ENCODE measurements at regions not wholly inside any gene's neighbourhood (a gene's known extent, or its start where the extent isn't known, plus 50 kb on each side); places are given as distances from the start of the nearest gene placed in this dataset.
"Not testable (repeated sequence)": the region's sequence is repeated elsewhere in the genome, so short reads cannot be mapped to it uniquely, and the experiment has no call there.

GRCh38 chr14:59133709-59134108, 54.8 kb upstream of the DAAM1 start:
- H3K9ac ChIP-seq (ENCODE audit: low read length) = no peak overlapping the region
- H4K20me1 ChIP-seq (ENCODE audit: insufficient read depth, low read length) = no peaks in the 10 kb centered on the region
- no peak overlapping the region for H3K4me2 ChIP-seq (ENCODE audit: low read length)
- no peaks in the 10 kb centered on the region for H3K79me2 ChIP-seq (ENCODE audit: insufficient read depth, low read length)
- peaks cover 17% of the 10 kb centered on the region for H3K4me1 ChIP-seq (ENCODE audit: insufficient read depth, low read length, severe bottlenecking)
- no peaks in the 10 kb centered on the region for H3F3A ChIP-seq (ENCODE audit: insufficient read depth, low read length)
- H3K9me2 ChIP-seq (ENCODE audit: low read depth, low read length) = no peaks in the 10 kb centered on the region
- H3K27me3 ChIP-seq (ENCODE audit: insufficient read depth, low read length) = no peaks in the 10 kb centered on the region
- no peaks in the 10 kb centered on the region for H3K36me3 ChIP-seq (ENCODE audit: insufficient read depth, low read length)
- H2AFZ ChIP-seq (ENCODE audit: low read length) = no peak overlapping the region
- TF ChIP-seq EZH2 (IDR thresholded peaks at IDR 0.05; ENCODE audit: borderline replicate concordance, low read length) (no peak), CTCF (IDR thresholded peaks at IDR 0.05; ENCODE audit: low read length) (no peak)
- no peaks in the 10 kb centered on the region for H3K9me3 ChIP-seq (ENCODE audit: low read length)
- H3K27ac ChIP-seq (ENCODE audit: low read depth, low read length, poor library complexity, severe bottlenecking) = no peak overlapping the region
- no peak overlapping the region for H3K4me3 ChIP-seq (ENCODE audit: low read depth, low read length, poor library complexity, severe bottlenecking)

- Histone ChIP-seq H4K20me1 (ENCODE audit: insufficient read depth, low read length) (no peaks in the 10 kb centered on the region), H3K27ac (ENCODE audit: low read depth, low read length, poor library complexity, severe bottlenecking) (no peak overlapping the region), H3K4me3 (ENCODE audit: low read depth, low read length, poor library complexity, severe bottlenecking) (no peak overlapping the region)
Measured at GRCh38 chr14:59134307-59134706, 54.2 kb upstream of the DAAM1 start.

GRCh38 chr14:59137256-59137655, 51.2 kb upstream of the DAAM1 start:
- no peak overlapping the region for H3K9ac ChIP-seq (ENCODE audit: low read length)

More at GRCh38 chr14:59134307-59134706, 54.2 kb upstream of the DAAM1 start:
- no peaks in the 10 kb centered on the region for H3K9me3 ChIP-seq (ENCODE audit: low read length)
- H3F3A ChIP-seq (ENCODE audit: insufficient read depth, low read length) = no peaks in the 10 kb centered on the region
- TF ChIP-seq EZH2 (IDR thresholded peaks at IDR 0.05; ENCODE audit: borderline replicate concordance, low read length) = no peak
- no peak for TF ChIP-seq CTCF (IDR thresholded peaks at IDR 0.05; ENCODE audit: low read length)
- H3K27me3 ChIP-seq (ENCODE audit: insufficient read depth, low read length) = no peaks in the 10 kb centered on the region
- H2AFZ ChIP-seq (ENCODE audit: low read length) = no peak overlapping the region
- no peak overlapping the region for H3K4me2 ChIP-seq (ENCODE audit: low read length)
- H3K9me2 ChIP-seq (ENCODE audit: low read depth, low read length) = no peaks in the 10 kb centered on the region
- no peaks in the 10 kb centered on the region for H3K36me3 ChIP-seq (ENCODE audit: insufficient read depth, low read length)
- peaks cover 15% of the 10 kb centered on the region for H3K4me1 ChIP-seq (ENCODE audit: insufficient read depth, low read length, severe bottlenecking)
- no peak overlapping the region for H3K9ac ChIP-seq (ENCODE audit: low read length)
- no peaks in the 10 kb centered on the region for H3K79me2 ChIP-seq (ENCODE audit: insufficient read depth, low read length)

GRCh38 chr14:59138576-59138975, 49.9 kb upstream of the DAAM1 start:
- not testable (repeated sequence) for H2AFZ ChIP-seq (ENCODE audit: low read length); H3F3A ChIP-seq (ENCODE audit: insufficient read depth, low read length); H3K79me2 ChIP-seq (ENCODE audit: insufficient read depth, low read length); H3K9me2 ChIP-seq (ENCODE audit: low read depth, low read length); H3K4me2 ChIP-seq (ENCODE audit: low read length); H3K4me1 ChIP-seq (ENCODE audit: insufficient read depth, low read length, severe bottlenecking); H3K36me3 ChIP-seq (ENCODE audit: insufficient read depth, low read length); H3K27ac ChIP-seq (ENCODE audit: low read depth, low read length, poor library complexity, severe bottlenecking); H3K27me3 ChIP-seq (ENCODE audit: insufficient read depth, low read length); H3K4me3 ChIP-seq (ENCODE audit: low read depth, low read length, poor library complexity, severe bottlenecking); H4K20me1 ChIP-seq (ENCODE audit: insufficient read depth, low read length); H3K9me3 ChIP-seq (ENCODE audit: low read length); H3K9ac ChIP-seq (ENCODE audit: low read length)

More at GRCh38 chr14:59137256-59137655, 51.2 kb upstream of the DAAM1 start:
- no peak overlapping the region for H3K4me2 ChIP-seq (ENCODE audit: low read length)
- TF ChIP-seq EZH2 (IDR thresholded peaks at IDR 0.05; ENCODE audit: borderline replicate concordance, low read length) (no peak), CTCF (IDR thresholded peaks at IDR 0.05; ENCODE audit: low read length) (no peak)
- no peaks in the 10 kb centered on the region for H3K36me3 ChIP-seq (ENCODE audit: insufficient read depth, low read length)
- no peaks in the 10 kb centered on the region for H4K20me1 ChIP-seq (ENCODE audit: insufficient read depth, low read length)
- H3K79me2 ChIP-seq (ENCODE audit: insufficient read depth, low read length) = no peaks in the 10 kb centered on the region
- no peaks in the 10 kb centered on the region for H3K9me3 ChIP-seq (ENCODE audit: low read length)
- H3K27me3 ChIP-seq (ENCODE audit: insufficient read depth, low read length) = no peaks in the 10 kb centered on the region
- H3K9me2 ChIP-seq (ENCODE audit: low read depth, low read length) = no peaks in the 10 kb centered on the region
- no peak overlapping the region for H3K27ac ChIP-seq (ENCODE audit: low read depth, low read length, poor library complexity, severe bottlenecking)
- peaks cover 5% of the 10 kb centered on the region for H3K4me1 ChIP-seq (ENCODE audit: insufficient read depth, low read length, severe bottlenecking)
- no peaks in the 10 kb centered on the region for H3F3A ChIP-seq (ENCODE audit: insufficient read depth, low read length)
- H3K4me3 ChIP-seq (ENCODE audit: low read depth, low read length, poor library complexity, severe bottlenecking) = no peak overlapping the region
- H2AFZ ChIP-seq (ENCODE audit: low read length) = no peak overlapping the region

Measured in OCI-LY1 (cell line).